ENCODE measurements at regions not wholly inside any gene's neighbourhood (a gene's known extent, or its start where the extent isn't known, plus 50 kb on each side); places are given as distances from the start of the nearest gene placed in this dataset.
A peak's percentile ranks its signal among the peaks of the same experiment; 100 is the strongest.

DNA sequence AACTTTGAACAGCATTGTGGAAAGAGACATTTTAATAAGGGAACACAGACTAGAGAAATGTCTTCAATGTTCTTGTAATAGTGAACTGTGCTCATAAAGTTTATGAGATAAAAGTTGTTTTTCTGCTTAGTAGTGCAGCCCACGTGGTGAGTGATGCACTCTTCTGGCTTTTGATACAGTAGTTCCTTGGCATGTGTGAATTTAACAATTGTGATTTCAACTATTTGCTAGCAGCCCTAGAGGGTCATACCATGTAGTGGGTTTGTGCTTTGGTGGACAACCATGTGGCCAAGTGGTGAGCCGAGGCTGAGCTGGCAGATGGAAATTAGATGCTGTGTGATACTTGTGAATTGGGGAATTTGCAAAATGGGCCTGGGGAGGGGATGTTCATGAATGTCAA, 116.2 kb upstream of the SLC4A4 start:
- no peaks in the 10 kb centered on the region for H3K9me3 ChIP-seq (replicated peaks)
- H3K4me3 ChIP-seq = no peak overlapping the region
- no peaks in the 10 kb centered on the region for H3K36me3 ChIP-seq
- no peak for DNase-seq
- H3K27me3 ChIP-seq (ENCODE audit: low read depth) = no peaks in the 10 kb centered on the region
- no peak overlapping the region for H3K27ac ChIP-seq (replicated peaks)
- H3K4me1 ChIP-seq = peaks cover 8% of the 10 kb centered on the region
- intact Hi-C loops (cut with micrococcal nuclease) = loop anchor here (10.0 kb wide), 1 partner anchor 322 kb away; no protein-coding TSS in a partner anchor
- TF ChIP-seq, protein P1, sequence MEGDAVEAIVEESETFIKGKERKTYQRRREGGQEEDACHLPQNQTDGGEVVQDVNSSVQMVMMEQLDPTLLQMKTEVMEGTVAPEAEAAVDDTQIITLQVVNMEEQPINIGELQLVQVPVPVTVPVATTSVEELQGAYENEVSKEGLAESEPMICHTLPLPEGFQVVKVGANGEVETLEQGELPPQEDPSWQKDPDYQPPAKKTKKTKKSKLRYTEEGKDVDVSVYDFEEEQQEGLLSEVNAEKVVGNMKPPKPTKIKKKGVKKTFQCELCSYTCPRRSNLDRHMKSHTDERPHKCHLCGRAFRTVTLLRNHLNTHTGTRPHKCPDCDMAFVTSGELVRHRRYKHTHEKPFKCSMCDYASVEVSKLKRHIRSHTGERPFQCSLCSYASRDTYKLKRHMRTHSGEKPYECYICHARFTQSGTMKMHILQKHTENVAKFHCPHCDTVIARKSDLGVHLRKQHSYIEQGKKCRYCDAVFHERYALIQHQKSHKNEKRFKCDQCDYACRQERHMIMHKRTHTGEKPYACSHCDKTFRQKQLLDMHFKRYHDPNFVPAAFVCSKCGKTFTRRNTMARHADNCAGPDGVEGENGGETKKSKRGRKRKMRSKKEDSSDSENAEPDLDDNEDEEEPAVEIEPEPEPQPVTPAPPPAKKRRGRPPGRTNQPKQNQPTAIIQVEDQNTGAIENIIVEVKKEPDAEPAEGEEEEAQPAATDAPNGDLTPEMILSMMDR (IDR thresholded peaks at IDR 0.05; ENCODE audit: borderline replicate concordance) = no peak

DNA sequence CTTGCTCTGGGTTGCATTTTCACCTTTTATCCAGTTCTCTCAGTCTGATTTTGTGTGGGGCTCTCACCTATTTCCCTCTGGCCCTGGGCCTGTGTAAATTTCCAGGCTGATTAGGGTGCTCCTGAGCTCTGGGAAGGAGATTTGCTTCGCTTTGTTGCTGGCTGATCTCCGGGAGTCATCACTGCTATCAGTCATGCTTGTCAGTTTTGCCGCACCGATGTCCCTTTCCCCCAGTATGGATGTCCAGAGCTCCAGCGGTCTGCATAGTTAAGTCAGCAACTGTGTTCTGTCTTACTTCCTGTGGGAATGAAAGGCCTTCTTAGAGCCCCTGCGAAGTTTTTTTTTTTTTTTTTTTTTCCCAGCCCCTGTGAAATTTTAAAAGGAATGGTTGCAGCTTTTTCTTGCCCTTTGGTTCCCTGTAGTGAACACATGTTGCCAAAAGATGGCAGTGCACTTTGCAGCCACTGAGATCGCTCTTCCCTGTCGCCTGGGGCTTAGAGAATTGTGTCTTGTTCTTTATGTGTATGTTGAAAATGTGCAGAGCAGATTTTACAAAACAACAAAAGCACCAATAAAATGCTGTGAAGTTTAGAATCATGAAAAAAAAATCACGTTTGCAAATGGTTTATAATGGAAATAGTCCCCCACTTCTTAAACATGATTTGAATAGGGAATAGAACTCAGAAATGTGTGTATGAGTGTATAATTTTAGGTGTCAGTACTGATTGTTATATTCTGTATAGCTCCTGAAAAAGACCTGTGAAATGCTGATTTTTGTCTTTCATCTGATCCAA, 109.1 kb upstream of the SLC4A4 start:
- H3K27me3 ChIP-seq (ENCODE audit: low read depth) = peaks cover 4% of the 10 kb centered on the region
- H3K36me3 ChIP-seq = no peaks in the 10 kb centered on the region
- no peak for DNase-seq
- H3K4me1 ChIP-seq = peaks cover 55% of the 10 kb centered on the region
- no peaks in the 10 kb centered on the region for H3K9me3 ChIP-seq (replicated peaks)
- peak overlapping the region; percentile 26 for H3K4me3 ChIP-seq
- H3K27ac ChIP-seq (replicated peaks) = peak overlapping the region; percentile 88
- intact Hi-C loops (cut with micrococcal nuclease) = loop anchor here (10.0 kb wide), 1 partner anchor 315 kb away; no protein-coding TSS in a partner anchor
- TF ChIP-seq, protein P1 (IDR thresholded peaks at IDR 0.05; ENCODE audit: borderline replicate concordance) = peak; percentile 80

DNA sequence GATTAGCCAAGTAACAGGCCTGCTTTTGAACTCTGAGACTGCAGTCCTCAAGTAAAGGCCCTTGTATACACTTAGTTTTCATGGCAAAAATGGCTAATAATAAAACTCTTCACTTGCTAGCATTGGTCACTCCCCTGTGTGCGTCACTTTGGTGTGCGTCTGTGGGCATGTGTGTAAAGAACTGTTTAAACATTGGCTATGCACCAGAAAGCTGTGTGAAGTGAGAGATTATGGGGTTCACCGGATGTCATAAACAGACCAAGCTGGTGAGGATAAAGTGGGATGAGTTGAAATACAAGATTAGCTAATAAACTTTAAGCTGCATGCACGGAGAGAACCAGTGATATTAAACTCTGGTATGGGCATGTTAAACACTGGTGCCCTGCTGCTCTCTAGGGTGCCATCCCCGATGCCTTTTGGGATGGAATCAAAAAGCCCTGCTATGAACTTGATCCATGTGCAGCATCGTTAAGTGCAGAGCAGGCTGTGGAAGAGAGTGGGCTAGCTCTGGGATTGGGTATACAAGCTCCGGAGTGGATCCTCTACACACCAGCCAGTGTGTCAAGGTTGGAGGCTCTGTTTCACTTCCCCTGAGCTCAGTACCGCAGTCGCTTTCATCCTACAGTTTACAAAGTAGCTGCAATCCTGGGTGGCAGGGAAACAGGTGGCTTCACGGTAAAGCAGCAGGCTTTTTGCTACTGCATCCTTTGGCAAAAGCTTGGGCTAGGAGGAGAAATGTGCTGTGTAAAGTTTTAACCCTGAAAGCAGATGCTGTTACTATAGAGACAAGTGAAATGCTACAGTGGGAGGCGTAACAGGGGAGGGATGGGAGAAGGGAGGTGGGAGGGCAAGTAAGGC, 108.3 kb upstream of the SLC4A4 start:
- intact Hi-C loops (cut with micrococcal nuclease) = no loop called here

DNA sequence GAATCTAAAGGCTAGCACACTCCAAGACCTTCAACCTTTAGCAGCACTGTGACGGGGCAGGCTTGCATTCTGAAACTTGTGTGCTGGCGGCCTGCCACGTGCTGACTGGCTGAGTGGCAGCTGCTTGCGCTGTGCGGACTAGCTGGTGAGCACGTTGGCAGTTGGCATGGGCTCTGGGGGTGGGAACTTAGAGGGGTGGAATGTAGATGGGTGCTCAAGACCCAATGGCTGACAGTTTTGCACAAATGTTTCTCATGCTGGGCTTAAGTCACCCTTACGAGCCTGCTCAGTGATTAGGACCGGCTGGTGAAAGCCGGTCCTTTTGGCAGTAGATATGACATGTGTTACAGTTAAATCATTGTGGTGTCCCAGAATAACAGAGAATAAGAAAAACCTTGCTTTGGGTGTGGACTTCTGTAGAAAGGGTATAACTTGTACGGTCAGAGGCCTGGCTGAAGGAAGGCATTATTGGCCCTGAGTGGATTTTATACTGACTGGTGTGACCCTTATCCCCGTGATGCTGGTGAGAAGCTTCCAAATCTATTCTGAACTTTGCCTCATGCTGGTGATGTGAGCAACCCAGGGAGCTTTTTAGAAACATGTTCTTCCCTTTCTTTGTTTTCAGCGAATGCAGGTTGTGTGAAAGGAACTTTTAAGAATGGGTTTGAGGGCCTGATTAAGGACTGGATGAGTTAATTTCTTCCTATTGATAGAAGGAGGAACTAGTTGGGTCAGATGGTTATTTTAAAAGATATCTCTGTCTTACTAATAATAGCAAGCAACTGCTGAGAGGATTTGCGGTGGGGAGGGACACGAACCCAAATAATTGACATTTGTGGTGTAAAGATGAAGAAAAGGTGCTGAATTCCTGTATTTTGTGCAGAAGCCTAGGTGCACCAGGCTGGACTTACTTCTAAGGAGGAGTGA, 107.4 kb upstream of the SLC4A4 start:
- TF ChIP-seq, protein P1 (IDR thresholded peaks at IDR 0.05; ENCODE audit: borderline replicate concordance) = no peak
- intact Hi-C loops (cut with micrococcal nuclease) = no loop called here
- H3K27me3 ChIP-seq (ENCODE audit: low read depth) = peaks cover 4% of the 10 kb centered on the region
- no peaks in the 10 kb centered on the region for H3K36me3 ChIP-seq
- peak; percentile 90 for DNase-seq
- H3K4me1 ChIP-seq = peaks cover 61% of the 10 kb centered on the region
- no peaks in the 10 kb centered on the region for H3K9me3 ChIP-seq (replicated peaks)
- H3K27ac ChIP-seq (replicated peaks) = peak overlapping the region; percentile 88
- peak overlapping the region; percentile 44 for H3K4me3 ChIP-seq

More for the DNA sequence above, 108.3 kb upstream of the SLC4A4 start:
- TF ChIP-seq, protein P1 (IDR thresholded peaks at IDR 0.05; ENCODE audit: borderline replicate concordance) = no peak
- Histone ChIP-seq H3K27ac (replicated peaks) (peak overlapping the region; percentile 88), H3K27me3 (ENCODE audit: low read depth) (peaks cover 4% of the 10 kb centered on the region), H3K4me1 (peaks cover 64% of the 10 kb centered on the region), H3K9me3 (replicated peaks) (no peaks in the 10 kb centered on the region), H3K36me3 (no peaks in the 10 kb centered on the region), H3K4me3 (peak overlapping the region; percentile 44)
- no peak for DNase-seq

DNA sequence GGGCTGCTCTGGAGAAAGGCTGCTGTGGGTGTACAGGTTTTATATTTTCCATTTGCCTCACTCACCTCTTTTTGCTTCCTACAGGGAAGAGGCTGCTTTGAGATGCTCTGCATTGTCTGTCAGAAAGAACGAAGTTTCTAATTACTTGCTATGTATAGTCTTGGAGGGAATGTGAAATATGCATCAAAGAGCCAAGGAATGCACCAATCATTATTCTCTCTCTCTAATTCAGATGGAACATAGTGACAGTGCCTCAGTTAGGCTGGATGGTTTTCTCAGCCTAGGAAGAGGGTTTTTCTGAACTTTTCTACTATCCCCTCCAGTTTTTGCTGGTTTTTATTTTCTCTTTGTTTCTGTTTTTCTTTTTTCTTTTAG, 106.8 kb upstream of the SLC4A4 start:
- H3K4me3 ChIP-seq = peak overlapping the region; percentile 44
- H3K4me1 ChIP-seq = peaks cover 61% of the 10 kb centered on the region
- intact Hi-C loops (cut with micrococcal nuclease) = no loop called here
- H3K27me3 ChIP-seq (ENCODE audit: low read depth) = peaks cover 4% of the 10 kb centered on the region
- no peaks in the 10 kb centered on the region for H3K9me3 ChIP-seq (replicated peaks)
- no peak for DNase-seq
- H3K27ac ChIP-seq (replicated peaks) = peak overlapping the region; percentile 88
- TF ChIP-seq, protein P1 (IDR thresholded peaks at IDR 0.05; ENCODE audit: borderline replicate concordance) = no peak
- H3K36me3 ChIP-seq = no peaks in the 10 kb centered on the region

Data from left ventricle myocardium inferior (tissue), 1 donor.